GM18909 (cell line): ENCODE measurements at regions not wholly inside any gene's neighbourhood (a gene's known extent, or its start where the extent isn't known, plus 50 kb on each side); places are given as distances from the start of the nearest gene placed in this dataset.

Experiments used
- ATAC-seq: cut with Tn5 transposase; IDR thresholded peaks from one replicate; pipeline ENCODE4 v1.9.1; 2021; ENCODE audit warnings: mild to moderate bottlenecking; ENCODE audit not compliant: unreplicated experiment, poor library complexity

DNA sequence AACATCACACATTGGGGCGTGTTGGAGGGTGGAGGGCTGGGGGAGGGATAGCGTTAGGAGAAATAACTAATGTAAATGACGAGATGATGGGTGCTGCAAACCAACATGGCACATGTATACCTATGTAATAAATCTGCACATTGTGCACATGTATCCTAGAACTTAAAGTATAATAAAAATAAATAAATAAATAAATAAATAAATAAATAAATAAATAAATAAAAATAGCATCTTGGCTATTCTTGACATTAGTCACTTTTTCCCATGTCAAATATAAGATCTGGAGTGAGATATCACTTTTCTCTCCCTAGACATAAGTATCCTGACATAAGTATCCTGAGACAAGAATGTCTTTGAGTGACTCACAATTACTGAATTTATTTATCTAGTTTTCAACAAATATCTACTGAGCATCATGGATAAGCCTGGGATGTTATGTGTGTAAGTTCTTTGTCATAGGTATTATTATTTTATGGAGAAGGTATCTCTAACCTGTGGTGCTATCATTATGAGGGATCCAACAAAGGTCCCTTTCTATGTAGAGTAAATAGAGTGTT, 691.3 kb downstream of the SORCS1 start:
- ATAC-seq: no peak

- no peak for ATAC-seq
Observed at GRCh38 chr10:106467506-106467905, 697.0 kb downstream of the SORCS1 start.

- no peak for ATAC-seq
Observed at GRCh38 chr10:106457522-106457921, 707.0 kb downstream of the SORCS1 start.

DNA sequence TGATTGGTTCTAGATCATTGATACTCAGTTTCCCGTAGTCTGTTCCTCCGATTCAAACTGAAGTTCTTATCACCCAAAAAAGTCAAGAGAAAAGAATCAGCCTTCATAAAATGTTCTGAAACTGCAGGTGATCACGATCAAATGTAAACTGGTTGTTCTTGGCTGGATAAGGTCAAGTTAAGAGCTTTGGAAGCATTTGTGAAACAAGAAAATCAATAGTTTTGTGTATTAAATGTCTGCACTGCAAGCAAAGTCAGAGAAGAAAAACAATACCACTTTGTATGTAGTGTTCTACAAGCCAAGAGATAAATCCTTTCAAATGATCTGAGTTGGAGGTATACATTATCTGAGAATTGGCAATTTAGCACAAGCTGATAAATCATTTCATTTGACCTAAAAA, 710.3 kb downstream of the SORCS1 start:
- ATAC-seq: no peak

DNA sequence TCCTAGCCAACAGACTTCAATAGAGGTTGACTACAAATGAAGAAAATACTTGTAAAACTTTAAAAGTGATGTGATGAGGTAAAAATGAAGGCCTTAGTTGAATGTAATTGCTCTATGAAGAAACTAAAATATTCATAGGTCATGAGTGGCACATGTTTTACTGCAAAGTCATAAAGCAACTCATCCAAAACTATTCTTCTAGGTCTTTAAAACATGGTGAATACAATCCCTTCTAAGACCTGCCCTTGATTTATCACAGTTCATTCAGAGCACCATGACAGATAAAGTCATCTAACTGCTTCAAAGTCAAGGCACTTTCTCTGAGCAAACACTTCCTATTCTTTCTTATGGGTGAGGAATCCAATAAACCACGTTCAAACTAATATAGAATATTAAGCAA, 713.5 kb downstream of the SORCS1 start:
- ATAC-seq: no peak

DNA sequence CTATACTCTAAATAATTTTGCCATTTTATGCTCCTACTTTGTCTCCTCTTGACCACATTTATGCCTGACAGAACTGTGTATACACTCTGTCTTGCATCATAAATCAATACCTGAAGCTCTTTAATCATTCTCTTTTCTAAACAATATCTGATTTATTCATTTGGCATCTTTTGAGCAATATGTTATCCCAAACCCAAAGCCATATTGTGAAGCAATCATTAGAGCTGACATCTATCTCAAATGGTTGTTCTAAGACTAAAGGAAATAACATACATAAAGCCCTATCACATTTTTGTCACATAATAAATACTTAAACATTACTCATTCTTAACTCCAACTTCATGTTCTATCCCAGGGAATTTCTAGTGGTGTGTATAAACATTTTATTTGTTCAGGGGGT, 717.6 kb downstream of the SORCS1 start:
- ATAC-seq: no peak

DNA sequence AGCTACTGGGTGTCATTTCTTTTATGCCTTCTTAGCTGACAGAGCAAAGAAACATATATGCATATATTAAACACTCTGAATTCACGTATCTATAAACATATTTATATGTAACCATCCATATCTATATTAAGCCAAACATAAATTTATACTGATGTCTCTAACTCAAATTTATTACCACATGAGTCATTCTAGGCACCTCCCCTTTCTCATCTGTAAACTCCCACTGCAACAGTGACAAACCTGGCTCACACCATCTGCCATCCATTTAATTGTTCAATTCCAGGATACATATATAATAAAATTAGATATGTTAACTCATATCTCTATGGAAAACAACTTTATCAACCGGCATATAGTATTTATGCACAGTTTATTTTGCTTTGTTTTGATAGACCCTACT, 722.3 kb downstream of the SORCS1 start:
- no peak for ATAC-seq

DNA sequence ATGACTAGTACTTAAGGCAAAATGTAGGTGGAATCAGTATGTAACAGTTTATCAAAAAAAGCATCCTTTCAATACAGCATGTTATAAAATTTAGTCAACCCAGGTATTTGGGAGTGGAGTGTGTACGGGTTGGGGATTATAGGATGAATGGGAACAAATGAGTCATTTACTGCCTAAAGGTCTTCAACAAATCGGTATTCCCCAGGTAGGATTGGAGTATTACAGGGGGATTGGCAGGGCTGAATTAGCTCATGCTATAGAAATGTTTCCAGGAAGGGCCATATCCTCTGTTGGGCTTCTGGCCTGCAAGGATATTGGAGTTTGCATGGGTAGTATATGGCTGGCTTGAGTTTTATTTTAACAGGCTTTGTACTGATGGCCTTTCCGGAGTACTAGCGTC, 723.7 kb downstream of the SORCS1 start:
- no peak for ATAC-seq

- no peak for ATAC-seq
Observed at GRCh38 chr10:106440355-106440754, 724.2 kb downstream of the SORCS1 start.

GRCh38 chr10:106439366-106439765, 725.1 kb downstream of the SORCS1 start:
- ATAC-seq: no peak

GRCh38 chr10:106438386-106438785, 726.1 kb downstream of the SORCS1 start:
- ATAC-seq: no peak

- ATAC-seq: no peak
Observed at GRCh38 chr10:106436123-106436715, 728.3 kb downstream of the SORCS1 start.

DNA sequence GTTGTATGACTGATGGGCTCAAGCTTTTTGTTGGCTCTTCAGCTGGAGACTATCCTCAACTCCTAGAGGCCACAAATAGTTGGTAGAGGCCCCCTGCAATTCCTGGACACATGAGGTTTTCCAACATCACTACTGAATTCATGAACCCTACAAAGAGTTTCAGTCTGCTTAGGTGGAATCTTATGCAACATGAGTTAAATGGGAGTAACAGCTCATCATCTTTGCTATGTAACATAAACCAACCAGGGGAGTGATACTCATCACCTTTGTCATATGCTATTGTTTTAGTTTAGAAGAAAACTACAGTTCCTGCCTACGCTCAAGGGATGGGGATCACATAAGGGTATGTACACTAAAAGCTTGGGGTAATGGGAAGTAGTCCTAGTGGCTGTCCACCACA, 729.4 kb downstream of the SORCS1 start:
- no peak for ATAC-seq

- ATAC-seq: no peak
Observed at GRCh38 chr10:106424981-106425380, 739.5 kb downstream of the SORCS1 start.

DNA sequence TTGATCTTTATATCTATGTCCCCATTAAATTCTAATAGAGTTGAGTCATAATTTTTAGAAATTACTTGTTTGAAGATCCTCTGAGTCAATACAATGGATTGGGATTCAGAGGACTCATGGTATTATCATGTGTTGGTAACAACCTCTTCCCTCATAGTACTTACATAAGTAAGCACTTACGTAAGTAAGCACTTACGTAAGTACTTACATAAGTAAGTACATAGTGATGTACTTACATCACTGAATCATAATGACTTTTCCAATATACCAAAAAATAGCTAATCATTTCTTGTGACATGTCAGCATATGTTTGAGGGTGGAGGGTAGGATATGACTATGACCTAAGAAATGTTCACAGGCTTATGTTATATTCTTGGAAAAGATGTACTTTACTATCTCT, 740.5 kb downstream of the SORCS1 start:
- no peak for ATAC-seq

GRCh38 chr10:106410331-106410730, 754.2 kb downstream of the SORCS1 start:
- ATAC-seq: no peak

DNA sequence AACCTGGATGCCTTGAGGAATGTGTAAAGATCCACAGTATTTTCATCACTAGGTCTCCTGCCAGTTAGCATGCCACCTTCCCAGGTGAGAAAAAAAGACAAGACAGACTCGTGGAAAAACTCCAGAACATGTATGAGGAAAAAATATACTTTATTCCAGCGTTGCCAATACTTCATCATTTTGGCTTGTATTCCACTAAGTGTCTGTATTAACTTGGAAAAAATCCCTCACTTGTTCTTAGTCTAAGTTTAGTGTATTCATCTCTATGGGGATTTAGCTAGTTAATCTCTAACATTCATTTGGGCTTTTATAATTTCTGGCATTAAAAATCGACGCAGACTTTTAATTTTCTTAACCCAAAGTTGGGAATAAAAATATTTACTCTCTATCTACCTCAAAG, 759.4 kb downstream of the SORCS1 start:
- no peak for ATAC-seq

DNA sequence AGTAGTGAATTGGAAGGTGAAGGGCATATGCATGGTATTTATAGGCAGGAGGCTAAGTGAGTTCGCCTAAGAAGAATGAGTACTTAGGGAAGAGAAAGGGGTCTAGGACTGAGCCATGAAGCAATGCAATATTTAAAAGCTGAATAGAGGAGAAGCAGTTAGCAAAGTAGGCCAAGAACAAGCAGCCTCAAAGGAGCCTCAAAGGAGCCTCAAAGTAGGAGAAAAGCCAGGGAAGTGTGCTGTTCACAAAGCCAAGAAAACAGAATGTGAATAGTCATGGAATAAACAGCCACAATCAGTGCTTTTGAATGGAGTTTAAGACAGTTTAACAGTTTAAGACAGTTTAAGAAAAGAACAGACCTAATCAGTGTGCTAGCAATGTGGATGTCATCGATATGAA, 762.0 kb downstream of the SORCS1 start:
- no peak for ATAC-seq

DNA sequence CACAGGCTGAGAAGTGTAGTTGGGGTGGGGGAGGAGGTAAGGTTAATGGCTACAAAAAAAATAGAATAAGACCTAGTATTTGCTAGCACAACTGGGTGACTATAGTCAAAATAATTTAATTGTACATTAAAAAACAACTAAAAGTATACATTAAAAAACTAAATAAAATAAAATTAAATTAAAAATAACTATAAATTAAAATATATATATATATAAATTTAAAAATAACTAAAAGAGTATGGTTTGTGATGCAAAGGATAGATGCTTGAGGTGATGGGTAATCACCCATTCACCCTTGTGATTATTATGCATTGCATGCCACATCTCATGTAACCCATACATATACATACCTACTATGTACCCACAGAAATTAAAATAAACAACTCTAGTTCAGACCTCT, 762.5 kb downstream of the SORCS1 start:
- no peak for ATAC-seq

DNA sequence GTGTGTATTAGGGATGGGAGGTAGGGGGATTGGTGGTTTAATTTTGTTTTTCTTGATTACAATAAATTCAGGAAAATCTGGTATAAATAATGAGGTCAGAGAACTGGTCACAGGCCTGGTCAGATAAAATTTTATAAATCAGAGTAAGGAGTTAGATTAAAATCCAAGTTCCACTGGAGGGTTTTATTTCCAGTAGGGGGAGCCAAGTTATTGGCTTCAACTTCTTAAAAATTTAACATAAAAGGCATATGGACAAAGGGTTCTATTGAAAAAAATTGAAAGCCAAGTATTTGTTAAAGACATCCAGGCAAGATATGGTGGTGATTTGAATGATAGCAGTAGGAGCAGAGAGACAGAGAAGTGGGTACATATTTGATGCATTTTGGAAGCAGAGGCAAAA, 763.3 kb downstream of the SORCS1 start:
- no peak for ATAC-seq

GRCh38 chr10:106399112-106399511, 765.4 kb downstream of the SORCS1 start:
- no peak for ATAC-seq

- ATAC-seq: no peak
Observed at GRCh38 chr10:106396192-106396591, 768.3 kb downstream of the SORCS1 start.
